ENCODE measurements at regions not wholly inside any gene's neighbourhood (a gene's known extent, or its start where the extent isn't known, plus 50 kb on each side); places are given as distances from the start of the nearest gene placed in this dataset.
A peak's percentile ranks its signal among the peaks of the same experiment; 100 is the strongest.

DNA sequence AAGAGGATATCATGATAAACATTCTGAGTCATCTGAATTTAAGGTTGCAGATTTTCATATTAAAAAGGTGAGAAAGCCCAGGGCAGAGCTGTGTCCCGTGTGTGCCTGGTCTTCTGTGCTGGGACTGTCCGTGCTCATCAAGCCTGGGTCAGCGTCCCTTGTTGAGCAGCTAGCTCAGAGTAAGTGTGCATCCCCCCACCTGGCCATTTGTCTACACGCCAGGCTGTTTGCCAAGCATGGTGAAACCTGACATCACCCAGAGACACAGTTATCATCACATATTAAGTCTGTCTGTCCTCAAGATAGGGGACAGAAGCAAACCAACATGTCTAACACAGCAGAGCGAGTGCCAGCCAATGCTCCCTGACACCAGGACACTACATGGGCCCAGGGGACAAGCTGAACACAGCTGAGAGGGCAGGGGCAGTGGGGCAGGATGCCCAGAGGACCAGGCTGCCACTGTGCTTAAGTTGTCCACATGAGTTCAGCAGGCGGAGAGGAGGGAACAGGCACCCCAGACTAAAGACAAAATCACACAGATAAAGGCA, 57.9 kb upstream of the CNEP1R1 start:
- intact Hi-C loops (cut with DNase I), result no loop called here
- 39 to 41% methylated on average over 6 of the region's 6 CpGs for WGBS, 2 donors
- Histone ChIP-seq H3K4me1 (peaks cover 0 to 9% (median 5%) of the 10 kb centered on the region in 9 donors), H3K36me3 (no peaks in the 10 kb centered on the region), H3K4me3 (no peak overlapping the region), H3K27me3 (peaks cover 0 to 26% (median 18%) of the 10 kb centered on the region in 7 donors), H3K27ac (no peak overlapping the region), H3K9me3 (no peaks in the 10 kb centered on the region)
- DNase-seq, result peak; percentile 24 to 29
- TF ChIP-seq CTCF (IDR thresholded peaks at IDR 0.05), result no peak
- peak; percentile 49 to 95 (median 88) for ATAC-seq

- H3K27me3 ChIP-seq, result peaks cover 0 to 26% (median 18%) of the 10 kb centered on the region in 7 donors
- no peak overlapping the region for H3K27ac ChIP-seq
- intact Hi-C loops (cut with DNase I), result no loop called here
- H3K9me3 ChIP-seq, result no peaks in the 10 kb centered on the region
- H3K36me3 ChIP-seq, result no peaks in the 10 kb centered on the region
- WGBS, 2 donors, result 29 to 30% methylated on average over 24 of the region's 24 CpGs
- TF ChIP-seq CTCF (IDR thresholded peaks at IDR 0.05), result no peak
- DNase-seq, result peak in 1 of 2 donors; percentile 12
- peak overlapping the region in 1 of 10 donors; percentile 15 for H3K4me3 ChIP-seq
- H3K4me1 ChIP-seq, result peaks cover 0 to 9% (median 5%) of the 10 kb centered on the region in 9 donors
- peak in 2 of 8 donors; percentile 54 to 56 for ATAC-seq
Measured at GRCh38 chr16:49969091-49970030, 55.7 kb upstream of the CNEP1R1 start.

DNA sequence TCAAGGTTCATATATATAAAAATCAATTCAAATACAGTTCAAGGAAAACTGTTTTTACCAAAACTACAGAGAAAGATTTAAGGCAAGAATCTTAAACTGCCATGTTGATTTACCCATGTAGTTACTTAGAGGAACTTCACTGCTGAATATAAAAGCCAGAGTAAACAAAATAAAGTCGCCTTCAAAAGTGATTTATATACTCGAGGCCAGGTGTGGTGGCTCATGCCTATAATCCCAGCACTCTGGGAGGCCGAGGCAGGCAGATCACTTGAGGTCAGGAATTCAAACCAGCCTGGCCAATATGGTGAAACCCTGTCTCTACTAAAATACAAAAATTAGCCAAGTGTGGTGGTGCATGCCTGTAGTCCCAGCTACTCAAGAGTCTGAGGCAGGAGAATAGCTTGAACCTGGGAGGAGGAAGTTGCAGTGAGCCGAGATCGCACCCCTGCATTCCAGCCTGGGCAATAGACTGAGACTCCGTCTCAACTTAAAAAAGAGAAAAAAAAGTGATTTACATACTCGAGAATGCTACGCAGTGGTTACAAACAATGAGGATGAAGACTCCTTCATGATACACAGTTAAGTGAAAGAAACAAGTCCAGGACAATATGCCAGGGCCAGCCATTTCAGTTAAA, 54.1 kb upstream of the CNEP1R1 start:
- Histone ChIP-seq H3K9me3 (no peaks in the 10 kb centered on the region), H3K27ac (no peak overlapping the region), H3K4me3 (no peak overlapping the region), H3K36me3 (no peaks in the 10 kb centered on the region), H3K4me1 (peaks cover 0 to 9% (median 5%) of the 10 kb centered on the region in 9 donors), H3K27me3 (peaks cover 0 to 26% (median 18%) of the 10 kb centered on the region in 7 donors)
- DNase-seq, result no peak
- intact Hi-C loops (cut with DNase I), result no loop called here
- no peak for ATAC-seq
- WGBS, 2 donors, result 82 to 91% methylated on average over 8 of the region's 8 CpGs
- TF ChIP-seq CTCF (IDR thresholded peaks at IDR 0.05), result no peak

DNA sequence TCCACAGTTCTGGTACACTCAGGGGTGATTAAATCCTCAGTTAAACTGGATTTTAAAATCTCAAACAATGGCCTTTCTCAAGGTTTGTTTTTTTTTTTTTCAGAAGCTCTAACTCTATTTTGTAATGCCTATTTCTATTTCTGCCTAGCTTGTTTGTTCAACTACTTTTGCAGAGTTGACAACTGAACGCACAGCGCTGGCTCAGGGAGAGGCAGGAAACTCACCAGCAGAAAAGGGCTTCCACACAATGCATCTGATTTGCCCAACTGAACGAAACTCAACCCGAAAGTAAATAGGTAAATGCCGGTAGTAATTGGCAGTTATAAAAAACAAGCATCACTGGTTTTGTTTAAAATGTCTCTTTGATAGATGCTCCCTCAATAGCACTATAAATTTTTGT, 52.7 kb upstream of the CNEP1R1 start:
- Histone ChIP-seq H3K36me3 (no peaks in the 10 kb centered on the region), H3K27ac (no peak overlapping the region), H3K4me3 (no peak overlapping the region), H3K27me3 (peaks cover 0 to 26% (median 18%) of the 10 kb centered on the region in 7 donors), H3K9me3 (peaks cover 0 to 3% (median 0%) of the 10 kb centered on the region in 11 donors), H3K4me1 (peaks cover 0 to 9% (median 5%) of the 10 kb centered on the region in 9 donors)
- ATAC-seq, result no peak
- TF ChIP-seq CTCF (IDR thresholded peaks at IDR 0.05), result no peak
- intact Hi-C loops (cut with DNase I), result no loop called here
- 82 to 90% methylated on average over 5 of the region's 5 CpGs for WGBS, 2 donors
- no peak for DNase-seq

Data from heart right ventricle (tissue), 16 donors.